ENCODE measurements at regions not wholly inside any gene's neighbourhood (a gene's known extent, or its start where the extent isn't known, plus 50 kb on each side); places are given as distances from the start of the nearest gene placed in this dataset.
A peak's percentile ranks its signal among the peaks of the same experiment; 100 is the strongest.

- ATAC-seq, result no peak
These were observed 86.5 kb upstream of the DIO3 start for GRCh38 chr14:101474563-101475455.

- peak; percentile 50 for ATAC-seq
These were observed 85.6 kb upstream of the DIO3 start for GRCh38 chr14:101475456-101476257.

GRCh38 chr14:101476258-101476915, 84.9 kb upstream of the DIO3 start:
- ATAC-seq, result no peak

GRCh38 chr14:101476916-101477553, 84.3 kb upstream of the DIO3 start:
- peak; percentile 44 for ATAC-seq

- ATAC-seq, result peak; percentile 43
These were observed 83.6 kb upstream of the DIO3 start for GRCh38 chr14:101477648-101478047.

- no peak for ATAC-seq
These were observed 83.2 kb upstream of the DIO3 start for GRCh38 chr14:101478096-101478495.

GRCh38 chr14:101478796-101479410, 82.4 kb upstream of the DIO3 start:
- no peak for ATAC-seq

GRCh38 chr14:101480022-101480746, 81.1 kb upstream of the DIO3 start:
- ATAC-seq, result no peak

GRCh38 chr14:101480747-101481530, 80.4 kb upstream of the DIO3 start:
- ATAC-seq, result peak; percentile 77

GRCh38 chr14:101481557-101481956, 79.7 kb upstream of the DIO3 start:
- ATAC-seq, result no peak

- ATAC-seq, result no peak
These were observed 79.2 kb upstream of the DIO3 start for GRCh38 chr14:101482066-101482465.

GRCh38 chr14:101483829-101484228, 77.5 kb upstream of the DIO3 start:
- ATAC-seq, result no peak

GRCh38 chr14:101489092-101489760, 72.1 kb upstream of the DIO3 start:
- ATAC-seq, result no peak

GRCh38 chr14:101490771-101491170, 70.5 kb upstream of the DIO3 start:
- ATAC-seq, result no peak

GRCh38 chr14:101491841-101492240, 69.5 kb upstream of the DIO3 start:
- no peak for ATAC-seq

- ATAC-seq, result no peak
These were observed 68.6 kb upstream of the DIO3 start for GRCh38 chr14:101492716-101493115.

GRCh38 chr14:101494826-101495225, 66.5 kb upstream of the DIO3 start:
- no peak for ATAC-seq

- ATAC-seq, result no peak
These were observed 66.0 kb upstream of the DIO3 start for GRCh38 chr14:101495284-101495683.

- no peak for ATAC-seq
These were observed 65.2 kb upstream of the DIO3 start for GRCh38 chr14:101495827-101496775.

Measured in esophagus mucosa (tissue), 1 donor.